ENCODE measurements at regions not wholly inside any gene's neighbourhood (a gene's known extent, or its start where the extent isn't known, plus 50 kb on each side); places are given as distances from the start of the nearest gene placed in this dataset.
"Not testable (repeated sequence)": the region's sequence is repeated elsewhere in the genome, so short reads cannot be mapped to it uniquely, and the experiment has no call there.

- DNase-seq, result no peak
Measured at GRCh38 chr4:184911310-184911709, 85.5 kb upstream of the ACSL1 start.

DNA sequence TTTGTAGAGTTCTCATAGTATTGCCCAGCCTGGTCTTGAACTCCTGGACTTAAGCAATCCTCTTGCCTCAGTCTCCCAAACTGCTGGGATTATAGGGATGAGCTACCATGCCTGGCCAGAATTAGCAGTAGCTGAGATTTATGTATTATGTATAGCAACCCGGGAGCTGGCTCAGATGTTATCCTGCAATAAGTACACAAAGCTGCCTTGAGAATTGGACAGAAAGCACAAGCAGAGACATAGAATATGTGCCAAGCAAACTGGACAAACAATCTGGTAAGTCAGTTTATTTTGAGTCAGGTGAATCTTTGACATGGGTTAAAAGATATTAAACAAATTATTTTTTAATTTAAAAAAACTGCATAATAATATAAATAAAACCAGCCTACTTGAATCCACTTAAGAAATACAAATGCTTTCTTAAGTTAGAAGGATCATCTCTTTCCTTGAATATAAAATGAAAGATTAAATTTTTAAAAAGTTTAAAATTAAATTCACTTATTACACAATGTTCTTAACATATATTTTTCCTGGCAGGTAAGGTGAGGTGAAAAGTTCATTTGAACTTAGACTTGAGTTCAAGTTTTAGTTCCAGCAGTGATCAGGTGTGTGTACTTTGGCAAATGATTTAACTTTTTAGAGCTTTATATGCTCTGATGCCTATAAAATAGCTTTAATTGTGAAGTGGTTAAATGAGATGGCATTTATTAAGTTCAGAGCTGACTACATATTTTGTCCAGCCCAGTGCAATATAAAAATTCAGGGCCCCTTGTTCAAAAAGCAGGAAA, 87.8 kb upstream of the ACSL1 start:
- no peak for DNase-seq

- not testable (repeated sequence) for DNase-seq
Measured at GRCh38 chr4:184918799-184919198, 93.0 kb upstream of the ACSL1 start.

DNA sequence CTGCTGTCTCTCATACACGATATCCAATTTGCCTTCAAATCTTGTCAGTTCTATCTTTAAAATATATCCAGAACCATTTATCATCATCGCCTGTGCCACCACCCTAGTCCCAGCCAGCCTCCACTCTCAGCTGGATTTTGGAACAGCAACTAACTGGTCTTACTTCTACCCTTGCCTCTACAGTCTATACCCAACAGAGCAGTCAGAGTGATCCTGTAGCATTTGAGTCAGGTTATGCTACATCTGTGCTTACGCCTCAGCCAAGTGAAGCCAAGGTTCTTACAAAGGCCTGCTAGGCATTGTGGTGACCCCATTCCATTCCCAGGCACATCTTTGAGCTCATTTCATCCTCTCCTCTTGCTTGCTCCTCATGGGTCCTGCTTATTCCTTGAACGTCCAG, 95.7 kb upstream of the ACSL1 start:
- no peak for DNase-seq

GRCh38 chr4:184922301-184922700, 96.0 kb upstream of the HELT start:
- DNase-seq, result no peak

DNA sequence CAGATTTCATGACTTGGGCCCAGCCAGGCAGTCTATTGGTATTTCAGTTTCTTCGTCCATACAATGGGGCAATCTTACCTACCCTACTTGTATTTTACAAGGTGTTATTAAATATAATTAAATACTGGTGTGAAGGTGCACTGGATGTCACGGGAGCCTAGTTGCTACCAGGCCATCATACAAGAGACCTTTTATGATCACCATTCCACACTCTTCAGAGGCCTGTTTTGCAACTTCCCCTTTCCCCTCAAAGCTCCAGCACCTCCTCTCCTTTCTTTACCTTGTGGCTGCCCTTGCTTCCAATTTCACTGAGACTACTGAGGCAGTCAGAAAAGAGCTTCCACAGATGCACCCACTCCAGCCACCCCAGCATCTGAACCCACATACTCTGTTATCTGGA, 93.8 kb upstream of the HELT start:
- no peak for DNase-seq

- DNase-seq, result no peak
Measured at GRCh38 chr4:184929476-184929875, 88.8 kb upstream of the HELT start.

DNA sequence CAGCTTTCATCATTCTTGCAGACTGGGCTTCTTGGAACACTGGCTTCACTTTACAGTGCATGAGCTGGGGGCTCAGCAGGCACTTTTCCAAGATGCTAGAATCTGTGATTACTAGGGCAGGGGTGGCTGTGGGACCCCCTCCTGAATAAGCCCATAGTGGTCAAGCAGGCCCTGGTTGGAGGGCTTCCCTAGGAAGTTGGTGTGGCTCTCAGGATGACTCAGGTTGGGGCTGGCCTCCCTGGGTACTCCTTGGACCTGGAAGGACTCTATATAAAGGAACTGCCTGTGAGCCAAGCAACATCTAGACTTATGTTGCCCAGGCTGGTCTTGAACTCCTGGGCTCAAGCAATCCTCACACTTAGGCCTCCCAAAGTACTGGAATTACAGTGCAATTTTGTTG, 88.3 kb upstream of the HELT start:
- DNase-seq, result no peak

DNA sequence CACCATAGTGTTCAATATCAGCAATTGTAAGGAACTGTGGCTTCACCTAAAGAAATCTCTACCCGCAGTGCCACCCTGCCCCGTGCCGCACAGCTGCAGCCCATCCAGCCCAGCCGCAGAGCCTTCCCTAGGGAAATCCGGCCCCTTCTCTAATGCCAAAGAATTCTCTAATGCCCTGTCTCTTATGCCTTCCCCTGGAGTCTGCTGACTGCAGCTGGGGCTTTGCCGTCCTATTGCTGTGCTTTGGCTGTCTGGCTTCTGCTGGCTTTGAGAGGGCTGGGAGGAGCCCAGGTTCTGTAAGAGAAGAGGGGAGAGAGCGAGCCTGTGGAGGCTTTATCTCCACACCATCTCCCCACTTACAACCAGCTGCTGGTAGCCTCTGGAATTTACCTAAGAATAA, 85.9 kb upstream of the HELT start:
- no peak for DNase-seq

DNA sequence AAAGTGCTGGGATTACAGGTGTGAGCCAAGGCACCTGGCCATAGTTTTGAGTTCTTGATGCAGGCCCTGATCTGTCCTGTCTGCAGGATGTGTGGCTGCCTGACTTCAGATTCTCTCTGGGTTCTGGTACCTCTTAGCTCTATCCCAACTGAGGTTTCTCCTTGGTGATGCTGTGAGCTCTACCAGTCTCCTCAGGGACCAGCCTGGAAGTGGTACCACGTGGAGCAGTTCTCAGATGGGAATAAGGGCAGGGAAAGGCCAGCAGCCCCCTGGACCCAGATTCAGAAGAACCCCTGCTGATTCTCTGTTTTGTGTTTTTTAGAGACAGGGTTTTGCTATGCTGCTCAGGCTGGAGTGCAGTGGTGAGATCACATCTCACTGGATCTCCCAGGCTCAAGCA, 85.0 kb upstream of the HELT start:
- no peak for DNase-seq

DNA sequence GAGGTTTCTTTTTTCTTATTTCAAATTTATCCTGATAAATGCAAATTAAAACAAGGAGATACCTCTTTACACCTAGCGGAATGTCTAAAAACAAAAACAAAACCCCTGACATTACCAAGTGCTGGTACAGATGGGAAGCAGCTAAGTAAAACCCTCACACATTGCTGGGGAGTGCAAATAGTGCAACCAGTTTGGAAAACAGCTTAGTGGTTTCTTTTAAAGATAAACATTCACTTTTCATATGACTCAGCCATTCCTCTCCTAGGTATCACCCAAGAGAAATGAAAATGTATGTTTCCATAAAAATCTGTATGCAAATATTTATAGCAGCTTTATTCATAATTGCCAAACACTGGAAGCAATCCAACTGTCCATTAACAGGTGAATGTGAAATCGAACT, 84.1 kb upstream of the HELT start:
- DNase-seq, result no peak

DNA sequence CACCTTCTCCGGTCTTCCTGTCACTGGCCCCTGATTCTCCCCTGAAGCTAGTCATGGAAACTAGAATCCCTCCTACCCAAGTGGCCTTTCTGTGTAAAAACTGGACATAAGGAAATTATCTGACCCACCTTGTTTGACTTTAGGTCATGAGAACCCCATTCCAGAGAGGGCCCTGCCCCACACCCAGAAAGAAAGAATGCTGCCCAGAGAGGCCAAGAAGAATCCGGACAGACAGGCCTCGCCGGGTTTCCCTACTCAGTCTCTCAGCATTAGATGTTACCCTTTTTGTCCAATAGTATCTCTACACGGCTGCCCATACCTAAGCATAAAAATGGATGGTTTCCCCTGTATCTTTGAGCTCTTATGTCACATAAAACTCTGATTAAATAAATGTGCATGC, 83.3 kb upstream of the HELT start:
- DNase-seq, result no peak

GRCh38 chr4:184936071-184936470, 82.2 kb upstream of the HELT start:
- DNase-seq, result no peak

DNA sequence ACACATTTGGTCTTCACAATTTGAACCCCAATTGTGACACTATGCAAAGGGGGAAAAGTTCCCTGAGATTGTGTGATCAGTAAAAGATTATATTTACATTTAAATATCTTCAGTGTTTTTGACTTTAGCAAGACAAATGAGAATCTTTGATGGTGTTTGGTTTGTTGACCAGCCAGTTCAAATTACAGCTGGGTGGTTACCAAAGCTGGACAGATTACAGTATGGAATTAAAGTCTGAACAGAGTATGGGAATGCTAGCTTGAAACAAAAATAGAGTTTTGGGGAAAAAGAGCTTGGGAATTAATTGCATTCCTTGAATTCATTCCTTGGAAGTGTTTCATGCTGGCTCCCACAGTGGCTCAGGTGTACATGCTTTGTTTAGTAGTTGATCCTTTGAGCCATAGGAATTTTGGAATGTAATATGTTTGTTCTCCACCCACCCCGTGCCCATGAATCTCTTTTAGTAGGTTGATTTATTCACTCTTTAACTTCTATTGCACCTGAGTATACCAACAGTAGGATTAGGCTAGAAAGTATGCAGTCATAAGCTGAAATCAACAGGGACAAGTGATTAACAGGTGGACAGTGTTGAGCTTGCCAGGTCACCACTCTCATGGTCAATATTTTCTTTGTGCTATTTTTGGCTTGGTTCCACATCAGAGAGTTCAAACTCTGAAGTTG, 81.1 kb upstream of the HELT start:
- DNase-seq, result no peak

DNA sequence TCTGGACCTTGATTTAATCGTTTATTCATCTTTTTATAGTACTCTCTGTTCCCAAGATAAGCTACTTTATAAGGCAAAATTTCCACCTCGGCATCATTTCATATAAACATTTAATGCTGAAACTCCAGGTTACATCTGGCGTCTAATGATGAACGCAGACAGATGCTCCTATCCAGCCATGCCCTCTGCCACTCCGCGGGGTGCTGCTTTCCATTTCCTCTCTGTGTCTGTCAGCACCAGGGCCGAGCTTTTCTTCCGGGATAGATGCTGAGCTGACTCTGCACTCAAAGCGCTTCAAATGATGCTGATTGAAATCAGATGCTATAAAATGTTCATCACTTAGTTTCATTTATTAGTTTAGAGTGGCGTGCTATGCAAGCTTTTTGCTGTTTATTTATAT, 80.5 kb upstream of the HELT start:
- no peak for DNase-seq

DNA sequence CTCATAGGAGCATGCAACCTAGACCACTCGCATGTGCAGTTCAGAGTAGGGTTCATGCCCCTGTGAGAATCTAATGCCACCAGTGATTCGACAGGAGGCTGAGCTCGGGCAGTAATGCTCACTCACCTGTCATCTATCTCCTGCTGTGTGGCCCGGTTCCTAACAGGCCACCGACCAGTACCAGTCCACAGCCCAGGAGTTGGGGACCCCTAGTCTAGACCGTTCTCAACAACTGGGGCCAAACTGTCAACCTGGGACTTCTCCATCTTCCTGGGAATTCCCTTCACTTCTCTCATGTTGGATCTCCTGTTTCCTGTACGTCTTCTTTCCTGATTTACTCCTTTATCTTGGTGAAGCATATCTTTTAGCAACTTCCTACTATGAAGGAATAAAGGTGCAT, 79.4 kb upstream of the HELT start:
- no peak for DNase-seq

DNA sequence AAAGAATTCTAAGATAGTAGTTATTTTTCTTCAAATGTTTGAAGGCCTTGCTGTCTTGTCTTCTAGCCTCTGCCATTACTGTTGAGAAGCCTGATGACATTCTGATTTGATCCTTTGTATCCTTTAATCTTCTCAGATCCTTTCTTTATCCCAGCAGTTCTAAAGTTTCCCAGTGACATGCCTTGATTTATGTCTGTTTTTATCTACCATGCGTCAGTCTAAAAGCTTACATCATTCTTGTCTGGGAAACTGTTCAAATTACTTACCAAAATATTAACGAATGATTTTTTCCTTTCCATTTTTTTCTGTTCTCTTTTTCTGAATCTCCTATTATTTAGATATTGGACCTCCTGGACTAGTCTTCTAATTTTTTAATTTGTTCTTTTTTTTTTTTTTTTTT, 78.3 kb upstream of the HELT start:
- DNase-seq, result no peak

DNA sequence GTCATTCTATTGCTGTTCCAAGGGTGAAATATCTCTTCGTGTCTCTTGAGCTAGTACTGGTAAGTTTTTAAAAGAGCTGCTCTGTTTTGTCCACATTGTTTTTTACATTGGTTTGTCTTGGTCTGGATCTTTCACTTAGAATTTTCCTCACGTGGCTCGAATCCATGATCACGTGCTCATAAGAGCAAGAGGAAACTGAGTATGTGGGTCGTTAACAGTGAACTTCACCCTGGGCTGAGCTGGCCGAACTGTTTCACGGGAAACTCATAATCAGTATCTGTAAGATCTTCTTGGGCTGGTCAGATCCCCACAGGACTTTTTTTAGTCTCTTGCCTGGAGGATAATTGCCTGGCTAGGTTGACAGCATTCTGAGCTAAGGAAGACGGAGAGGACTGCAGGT, 77.8 kb upstream of the HELT start:
- no peak for DNase-seq

DNA sequence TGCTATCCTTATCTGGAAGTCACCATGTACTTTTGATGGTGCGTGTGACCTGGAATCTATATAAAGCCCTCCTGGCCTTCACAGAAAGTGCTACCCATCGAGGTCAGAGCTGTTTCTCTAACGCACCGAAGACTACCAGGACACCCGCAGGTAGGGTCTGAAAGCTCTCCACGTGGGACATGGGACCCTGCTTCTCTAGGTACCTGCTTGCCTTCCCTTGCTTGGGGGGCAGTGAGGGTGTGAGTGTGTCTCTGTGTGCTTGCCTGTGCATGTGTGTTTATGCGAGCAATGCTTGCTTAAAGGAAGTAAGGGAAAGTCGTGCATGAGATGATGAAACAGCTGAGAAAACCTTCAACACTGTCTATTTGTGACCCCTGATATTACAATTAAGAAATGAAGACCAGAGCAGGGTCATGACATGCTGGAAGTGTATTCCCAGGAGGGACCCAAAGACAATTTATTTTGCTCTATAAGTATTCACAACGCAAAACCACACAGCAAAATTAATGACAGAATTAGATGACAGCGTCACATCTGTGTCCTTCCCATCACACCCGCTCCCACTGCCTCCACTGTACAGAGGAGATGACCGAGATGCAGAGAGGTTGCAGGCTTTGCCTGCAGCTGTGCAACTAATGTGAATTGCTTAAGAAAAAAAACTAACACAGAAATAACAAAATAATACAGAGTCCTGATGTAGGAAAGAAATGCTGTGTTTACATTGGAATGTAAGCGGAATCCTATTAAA, 76.4 kb upstream of the HELT start:
- DNase-seq, result no peak

GRCh38 chr4:184942444-184943425, 75.6 kb upstream of the HELT start:
- no peak for DNase-seq

GRCh38 chr4:184949020-184949419, 69.3 kb upstream of the HELT start:
- no peak for DNase-seq

DNA sequence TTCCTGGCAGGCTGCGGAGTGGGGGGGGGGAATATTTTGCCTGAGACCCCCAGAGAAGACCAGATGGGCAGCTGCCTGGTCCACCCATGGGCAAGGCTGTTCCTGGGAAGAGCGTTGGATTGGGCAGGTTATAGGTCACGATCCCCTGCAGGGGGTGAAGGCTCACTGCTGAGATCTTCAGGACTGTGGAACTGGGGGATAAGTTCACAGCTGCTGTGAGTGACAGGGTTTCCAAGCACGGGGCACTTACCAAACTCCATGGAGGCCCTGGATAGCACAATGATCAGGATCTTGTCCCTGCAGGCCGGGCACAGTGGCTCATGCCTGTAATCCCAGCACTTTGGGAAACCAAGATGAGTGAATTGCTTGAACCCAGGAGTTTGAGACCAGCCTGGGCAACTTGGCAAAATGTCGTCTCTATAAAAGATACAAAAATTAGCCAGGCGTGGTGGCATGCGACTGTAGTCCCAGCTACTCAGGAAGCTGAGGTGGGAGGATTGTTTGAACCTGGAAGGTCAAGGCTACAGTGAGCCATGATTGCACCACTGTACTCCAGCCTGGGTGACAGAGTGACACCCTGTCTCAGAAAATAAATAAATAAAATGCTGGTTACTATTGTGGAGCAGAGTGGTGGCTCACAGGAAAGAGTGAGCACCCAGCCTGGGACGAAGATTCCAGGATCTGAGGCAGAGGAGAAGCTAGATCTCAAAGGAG, 68.0 kb upstream of the HELT start:
- no peak for DNase-seq

All from CD4-positive, alpha-beta T cell treated with Interleukin-17A for 1 hour (primary cell).